ENCODE measurements at regions not wholly inside any gene's neighbourhood (a gene's known extent, or its start where the extent isn't known, plus 50 kb on each side); places are given as distances from the start of the nearest gene placed in this dataset.

- TF ChIP-seq CTCF (IDR thresholded peaks at IDR 0.05; ENCODE audit: extremely low read depth, insufficient read depth, missing control alignments) = no peak
- in situ Hi-C loops (cut with MboI; ENCODE audit: low pct_unique_long_range_greater_than_20kb, low sequenced_read_pairs, unreplicated experiment) = no loop called here
- DNase-seq (ENCODE audit: low spot score) = no peak
Measured at GRCh38 chr5:119829341-119829740, 200.0 kb downstream of the FAM170A start.

GRCh38 chr5:119833176-119833575 lies 203.8 kb downstream of the FAM170A start:
- DNase-seq (ENCODE audit: low spot score) = no peak
- TF ChIP-seq CTCF (IDR thresholded peaks at IDR 0.05; ENCODE audit: extremely low read depth, insufficient read depth, missing control alignments) = no peak
- in situ Hi-C loops (cut with MboI; ENCODE audit: low pct_unique_long_range_greater_than_20kb, low sequenced_read_pairs, unreplicated experiment) = no loop called here

DNA sequence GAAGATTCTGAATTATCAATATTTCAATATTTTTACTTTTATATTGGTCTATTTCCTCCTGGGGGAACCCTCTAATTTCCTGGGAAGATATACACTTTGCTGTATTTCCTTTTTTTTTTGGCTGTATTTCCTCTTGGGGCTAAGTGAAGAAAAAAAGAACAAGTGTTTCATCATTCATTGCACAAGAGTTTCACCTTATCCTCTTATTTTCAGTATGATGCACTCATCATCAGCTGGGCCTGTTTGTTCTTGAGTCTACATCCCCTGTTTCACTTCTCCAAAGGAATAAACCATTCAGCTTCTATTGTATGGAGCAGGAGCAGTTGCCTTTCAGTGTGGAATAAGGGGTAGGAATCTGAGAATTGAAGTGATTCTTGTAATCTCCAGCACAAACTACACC lies 210.8 kb downstream of the FAM170A start:
- in situ Hi-C loops (cut with MboI; ENCODE audit: low pct_unique_long_range_greater_than_20kb, low sequenced_read_pairs, unreplicated experiment) = no loop called here
- no peak for TF ChIP-seq CTCF (IDR thresholded peaks at IDR 0.05; ENCODE audit: extremely low read depth, insufficient read depth, missing control alignments)
- DNase-seq (ENCODE audit: low spot score) = no peak

- no peak for TF ChIP-seq CTCF (IDR thresholded peaks at IDR 0.05; ENCODE audit: extremely low read depth, insufficient read depth, missing control alignments)
Measured at GRCh38 chr5:119852140-119852539, 222.8 kb downstream of the FAM170A start.

DNA sequence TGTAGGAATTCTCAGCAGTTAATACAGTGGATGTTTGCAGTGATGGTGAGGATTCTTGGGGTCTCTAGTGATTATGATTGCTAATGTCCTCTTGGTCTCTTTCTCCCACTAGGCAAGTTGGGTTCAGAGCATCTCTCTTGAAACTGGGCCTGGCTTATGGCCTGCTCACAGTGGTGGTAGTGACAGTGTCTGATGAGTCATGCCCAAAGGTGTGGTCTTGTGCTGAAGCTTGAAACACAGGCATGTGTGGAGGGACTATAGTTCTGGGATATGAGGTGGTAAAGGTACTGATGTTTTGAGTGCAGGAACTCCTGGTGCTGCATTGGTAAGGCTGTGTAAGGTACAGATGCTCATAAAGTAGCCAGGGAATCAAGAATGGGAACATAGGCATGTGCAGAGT lies 231.1 kb downstream of the FAM170A start:
- TF ChIP-seq CTCF (IDR thresholded peaks at IDR 0.05; ENCODE audit: extremely low read depth, insufficient read depth, missing control alignments) = no peak
- DNase-seq (ENCODE audit: low spot score) = no peak
- in situ Hi-C loops (cut with MboI; ENCODE audit: low pct_unique_long_range_greater_than_20kb, low sequenced_read_pairs, unreplicated experiment) = no loop called here

More at GRCh38 chr5:119852140-119852539, 222.8 kb downstream of the FAM170A start:
- no peak for DNase-seq (ENCODE audit: low spot score)
- in situ Hi-C loops (cut with MboI; ENCODE audit: low pct_unique_long_range_greater_than_20kb, low sequenced_read_pairs, unreplicated experiment) = no loop called here

- DNase-seq (ENCODE audit: low spot score) = no peak
- no peak for TF ChIP-seq CTCF (IDR thresholded peaks at IDR 0.05; ENCODE audit: extremely low read depth, insufficient read depth, missing control alignments)
- in situ Hi-C loops (cut with MboI; ENCODE audit: low pct_unique_long_range_greater_than_20kb, low sequenced_read_pairs, unreplicated experiment) = no loop called here
Measured at GRCh38 chr5:119862619-119863018, 233.3 kb downstream of the FAM170A start.

- in situ Hi-C loops (cut with MboI; ENCODE audit: low pct_unique_long_range_greater_than_20kb, low sequenced_read_pairs, unreplicated experiment) = no loop called here
- no peak for TF ChIP-seq CTCF (IDR thresholded peaks at IDR 0.05; ENCODE audit: extremely low read depth, insufficient read depth, missing control alignments)
- DNase-seq (ENCODE audit: low spot score) = no peak
Measured at GRCh38 chr5:119864286-119864685, 234.9 kb downstream of the FAM170A start.
